ENCODE measurements at regions not wholly inside any gene's neighbourhood (a gene's known extent, or its start where the extent isn't known, plus 50 kb on each side); places are given as distances from the start of the nearest gene placed in this dataset.

GRCh38 chr12:5377997-5378592 is 53.8 kb upstream of the NTF3 start:
- H3K4me3 ChIP-seq (ENCODE audit: low read depth, low read length) = no peak overlapping the region
- H3K36me3 ChIP-seq (ENCODE audit: control insufficient read depth, insufficient read depth, low read length) = no peaks in the 10 kb centered on the region
- DNase-seq = peak in 1 of 2 experiments; percentile 59
- H3K27me3 Mint-ChIP-seq (ENCODE audit: insufficient read depth, unreplicated experiment) = no peaks in the 10 kb centered on the region
- no peaks in the 10 kb centered on the region for H3K9me3 ChIP-seq
- H3K27ac Mint-ChIP-seq (ENCODE audit: unreplicated experiment) = no peak overlapping the region
- H3K9me3 Mint-ChIP-seq (ENCODE audit: unreplicated experiment) = no peaks in the 10 kb centered on the region
- no peak overlapping the region for H3K4me3 Mint-ChIP-seq (ENCODE audit: unreplicated experiment)
- H3K27me3 ChIP-seq (replicated peaks; ENCODE audit: control insufficient read depth, insufficient read depth, low read length) = no peaks in the 10 kb centered on the region
- BruUV-seq (replicated peaks) = no TSS peak
- no peaks in the 10 kb centered on the region for H3K4me1 ChIP-seq
- intact Hi-C loops (cut with micrococcal nuclease; ENCODE audit: unreplicated experiment) = no loop called here
- H3K36me3 Mint-ChIP-seq (ENCODE audit: insufficient read depth, unreplicated experiment) = no peaks in the 10 kb centered on the region
- no peaks in the 10 kb centered on the region for H3K4me1 Mint-ChIP-seq (ENCODE audit: low read depth, unreplicated experiment)
- CTCF ChIA-PET = no interaction called here
- POLR2A ChIA-PET = no interaction called here
- no peak for TF ChIP-seq CTCF (IDR thresholded peaks at IDR 0.05; ENCODE audit: insufficient read depth in 1 of 2, low read depth in 1 of 2, low read length in 1 of 2, severe bottlenecking in 1 of 2, unreplicated experiment in 1 of 2)

GRCh38 chr12:5379749-5380496 is 52.0 kb upstream of the NTF3 start:
- DNase-seq = no peak
- Mint-ChIP-seq H3K4me1 (ENCODE audit: low read depth, unreplicated experiment) (no peaks in the 10 kb centered on the region), H3K4me3 (ENCODE audit: unreplicated experiment) (no peak overlapping the region), H3K27me3 (ENCODE audit: insufficient read depth, unreplicated experiment) (no peaks in the 10 kb centered on the region), H3K36me3 (ENCODE audit: insufficient read depth, unreplicated experiment) (no peaks in the 10 kb centered on the region), H3K27ac (ENCODE audit: unreplicated experiment) (no peak overlapping the region), H3K9me3 (ENCODE audit: unreplicated experiment) (no peaks in the 10 kb centered on the region)
- BruUV-seq (replicated peaks) = no TSS peak
- TF ChIP-seq CTCF (IDR thresholded peaks at IDR 0.05; ENCODE audit: insufficient read depth in 1 of 2, low read depth in 1 of 2, low read length in 1 of 2, severe bottlenecking in 1 of 2, unreplicated experiment in 1 of 2) = no peak
- POLR2A ChIA-PET = no interaction called here
- H3K27me3 ChIP-seq (replicated peaks; ENCODE audit: control insufficient read depth, insufficient read depth, low read length) = no peaks in the 10 kb centered on the region
- no peaks in the 10 kb centered on the region for H3K36me3 ChIP-seq (ENCODE audit: control insufficient read depth, insufficient read depth, low read length)
- H3K4me3 ChIP-seq (ENCODE audit: low read depth, low read length) = no peak overlapping the region
- no peaks in the 10 kb centered on the region for H3K4me1 ChIP-seq
- no peaks in the 10 kb centered on the region for H3K9me3 ChIP-seq
- CTCF ChIA-PET = no interaction called here
- intact Hi-C loops (cut with micrococcal nuclease; ENCODE audit: unreplicated experiment) = no loop called here
